COLO668 (cell line): ENCODE measurements at regions not wholly inside any gene's neighbourhood (a gene's known extent, or its start where the extent isn't known, plus 50 kb on each side); places are given as distances from the start of the nearest gene placed in this dataset.

Experiments
- DNase-seq: peaks from one replicate; lab custom pipeline; 2025; ENCODE audit not compliant: unreplicated experiment; lab: John Stamatoyannopoulos, UW

- DNase-seq: no peak
These were observed 131.3 kb downstream of the C11orf87 start for GRCh38 chr11:109553284-109553683.

- DNase-seq: no peak
These were observed 133.0 kb downstream of the C11orf87 start for GRCh38 chr11:109554951-109555350.

- DNase-seq: no peak
These were observed 142.3 kb downstream of the C11orf87 start for GRCh38 chr11:109564241-109564640.

- DNase-seq: no peak
These were observed 160.5 kb downstream of the C11orf87 start for GRCh38 chr11:109582470-109582869.

GRCh38 chr11:109584001-109584972 is 162.3 kb downstream of the C11orf87 start:
- DNase-seq: no peak

GRCh38 chr11:109586789-109587188 is 164.8 kb downstream of the C11orf87 start:
- no peak for DNase-seq

- DNase-seq: no peak
These were observed 168.8 kb downstream of the C11orf87 start for GRCh38 chr11:109590782-109591181.

GRCh38 chr11:109597336-109597735 is 175.3 kb downstream of the C11orf87 start:
- no peak for DNase-seq

- DNase-seq: no peak
These were observed 182.8 kb downstream of the C11orf87 start for GRCh38 chr11:109604481-109605400.

GRCh38 chr11:109606256-109606655 is 184.3 kb downstream of the C11orf87 start:
- no peak for DNase-seq

GRCh38 chr11:109609454-109610185 is 187.6 kb downstream of the C11orf87 start:
- DNase-seq: no peak

- no peak for DNase-seq
These were observed 190.5 kb downstream of the C11orf87 start for GRCh38 chr11:109612496-109612895.

GRCh38 chr11:109619498-109619897 is 197.5 kb downstream of the C11orf87 start:
- no peak for DNase-seq

GRCh38 chr11:109629734-109630133 is 207.7 kb downstream of the C11orf87 start:
- DNase-seq: no peak

GRCh38 chr11:109641549-109641948 is 219.6 kb downstream of the C11orf87 start:
- no peak for DNase-seq

GRCh38 chr11:109644152-109644551 is 222.2 kb downstream of the C11orf87 start:
- peak; percentile 68 for DNase-seq

- no peak for DNase-seq
These were observed 226.8 kb downstream of the C11orf87 start for GRCh38 chr11:109648804-109649203.

GRCh38 chr11:109654091-109654490 is 232.1 kb downstream of the C11orf87 start:
- no peak for DNase-seq

GRCh38 chr11:109658190-109658589 is 236.2 kb downstream of the C11orf87 start:
- DNase-seq: no peak

- DNase-seq: no peak
These were observed 245.7 kb downstream of the C11orf87 start for GRCh38 chr11:109667719-109668118.
